ENCODE measurements at regions not wholly inside any gene's neighbourhood (a gene's known extent, or its start where the extent isn't known, plus 50 kb on each side); places are given as distances from the start of the nearest gene placed in this dataset.

DNA sequence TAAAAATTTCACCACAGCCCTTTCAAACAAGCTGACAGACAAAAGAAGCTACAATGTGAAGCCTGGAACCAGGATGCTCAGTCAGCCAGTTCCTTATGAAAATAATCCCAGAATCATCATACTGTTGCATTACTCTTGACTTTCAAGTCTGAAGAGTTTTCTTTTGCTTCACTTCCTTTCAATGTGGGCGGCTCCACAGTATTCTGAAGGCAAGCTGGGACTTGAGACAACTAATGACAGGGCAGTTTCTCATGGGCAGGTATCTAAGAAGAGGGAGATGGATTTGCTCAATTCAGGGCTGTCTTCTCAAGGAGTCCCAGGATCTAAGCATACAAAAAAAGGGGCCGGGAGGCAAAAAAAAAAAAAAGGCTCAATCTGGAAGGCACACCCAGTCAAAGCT lies 173.4 kb downstream of the PAPSS1 start:
- TF ChIP-seq, protein P1, sequence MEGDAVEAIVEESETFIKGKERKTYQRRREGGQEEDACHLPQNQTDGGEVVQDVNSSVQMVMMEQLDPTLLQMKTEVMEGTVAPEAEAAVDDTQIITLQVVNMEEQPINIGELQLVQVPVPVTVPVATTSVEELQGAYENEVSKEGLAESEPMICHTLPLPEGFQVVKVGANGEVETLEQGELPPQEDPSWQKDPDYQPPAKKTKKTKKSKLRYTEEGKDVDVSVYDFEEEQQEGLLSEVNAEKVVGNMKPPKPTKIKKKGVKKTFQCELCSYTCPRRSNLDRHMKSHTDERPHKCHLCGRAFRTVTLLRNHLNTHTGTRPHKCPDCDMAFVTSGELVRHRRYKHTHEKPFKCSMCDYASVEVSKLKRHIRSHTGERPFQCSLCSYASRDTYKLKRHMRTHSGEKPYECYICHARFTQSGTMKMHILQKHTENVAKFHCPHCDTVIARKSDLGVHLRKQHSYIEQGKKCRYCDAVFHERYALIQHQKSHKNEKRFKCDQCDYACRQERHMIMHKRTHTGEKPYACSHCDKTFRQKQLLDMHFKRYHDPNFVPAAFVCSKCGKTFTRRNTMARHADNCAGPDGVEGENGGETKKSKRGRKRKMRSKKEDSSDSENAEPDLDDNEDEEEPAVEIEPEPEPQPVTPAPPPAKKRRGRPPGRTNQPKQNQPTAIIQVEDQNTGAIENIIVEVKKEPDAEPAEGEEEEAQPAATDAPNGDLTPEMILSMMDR (conservative IDR thresholded peaks at IDR 0.05; ENCODE audit: low read length), result no peak
- TF ChIP-seq EZH2phosphoT487 (IDR thresholded peaks at IDR 0.05; ENCODE audit: borderline replicate concordance), result no peak

Data from Loucy (cell line).